ENCODE measurements at regions not wholly inside any gene's neighbourhood (a gene's known extent, or its start where the extent isn't known, plus 50 kb on each side); places are given as distances from the start of the nearest gene placed in this dataset.

- Histone ChIP-seq H3K9me3 (no peaks in the 10 kb centered on the region), H3K27me3 (no peaks in the 10 kb centered on the region), H3K4me1 (ENCODE audit: control insufficient read depth in 1 of 2, insufficient read depth in 1 of 2, low read depth in 1 of 2, low read length in 1 of 2) (no peaks in the 10 kb centered on the region), H3K27ac (no peak overlapping the region), H3K36me3 (no peaks in the 10 kb centered on the region), H3K4me3 (ENCODE audit: low read depth in 1 of 2, low read length in 1 of 2) (no peak overlapping the region)
- TF ChIP-seq CTCF (IDR thresholded peaks at IDR 0.05): no peak
Observed at GRCh38 chr1:60564916-60565750, 491.6 kb upstream of the C1orf87 start.

GRCh38 chr1:60563777-60564535 lies 490.4 kb upstream of the C1orf87 start:
- Histone ChIP-seq H3K4me3 (ENCODE audit: low read depth in 1 of 2, low read length in 1 of 2) (no peak overlapping the region), H3K36me3 (no peaks in the 10 kb centered on the region), H3K27ac (no peak overlapping the region), H3K4me1 (ENCODE audit: control insufficient read depth in 1 of 2, insufficient read depth in 1 of 2, low read depth in 1 of 2, low read length in 1 of 2) (no peaks in the 10 kb centered on the region), H3K27me3 (no peaks in the 10 kb centered on the region), H3K9me3 (no peaks in the 10 kb centered on the region)
- no peak for TF ChIP-seq CTCF (IDR thresholded peaks at IDR 0.05)

- no peaks in the 10 kb centered on the region for H3K4me1 ChIP-seq (ENCODE audit: control insufficient read depth in 1 of 2, insufficient read depth in 1 of 2, low read depth in 1 of 2, low read length in 1 of 2)
- no peak for TF ChIP-seq CTCF (IDR thresholded peaks at IDR 0.05)
- no peak overlapping the region for H3K4me3 ChIP-seq (ENCODE audit: low read depth in 1 of 2, low read length in 1 of 2)
- no peaks in the 10 kb centered on the region for H3K36me3 ChIP-seq
- H3K27me3 ChIP-seq: no peaks in the 10 kb centered on the region
- no peaks in the 10 kb centered on the region for H3K9me3 ChIP-seq
- no peak overlapping the region for H3K27ac ChIP-seq
Observed at GRCh38 chr1:60562740-60563139, 489.2 kb upstream of the C1orf87 start.

- Histone ChIP-seq H3K9me3 (no peaks in the 10 kb centered on the region), H3K36me3 (no peaks in the 10 kb centered on the region), H3K27me3 (no peaks in the 10 kb centered on the region), H3K4me3 (ENCODE audit: low read depth in 1 of 2, low read length in 1 of 2) (no peak overlapping the region), H3K4me1 (ENCODE audit: control insufficient read depth in 1 of 2, insufficient read depth in 1 of 2, low read depth in 1 of 2, low read length in 1 of 2) (no peaks in the 10 kb centered on the region), H3K27ac (no peak overlapping the region)
- TF ChIP-seq CTCF (IDR thresholded peaks at IDR 0.05): no peak
Observed at GRCh38 chr1:60560701-60561100, 487.1 kb upstream of the C1orf87 start.

- H3K9me3 ChIP-seq: no peaks in the 10 kb centered on the region
- no peak overlapping the region for H3K4me3 ChIP-seq (ENCODE audit: low read depth in 1 of 2, low read length in 1 of 2)
- H3K27ac ChIP-seq: no peak overlapping the region
- H3K27me3 ChIP-seq: no peaks in the 10 kb centered on the region
- H3K36me3 ChIP-seq: no peaks in the 10 kb centered on the region
- no peak for TF ChIP-seq CTCF (IDR thresholded peaks at IDR 0.05)
- no peaks in the 10 kb centered on the region for H3K4me1 ChIP-seq (ENCODE audit: control insufficient read depth in 1 of 2, insufficient read depth in 1 of 2, low read depth in 1 of 2, low read length in 1 of 2)
Observed at GRCh38 chr1:60558236-60558635, 484.7 kb upstream of the C1orf87 start.
